GM12878 (cell line): ENCODE measurements at regions not wholly inside any gene's neighbourhood (a gene's known extent, or its start where the extent isn't known, plus 50 kb on each side); places are given as distances from the start of the nearest gene placed in this dataset.
A peak's percentile ranks its signal among the peaks of the same experiment; 100 is the strongest.

Experiments used
- ATAC-seq: fragments of 200-7000 bp; cut with Tn5 transposase; 3 replicates; pipeline ENCODE4 v1.9.1; 2020; ENCODE audit warnings: mild to moderate bottlenecking, moderate library complexity
- BruUV-seq: library from RNA; stranded (reverse); fragments of 400-500 nt; replicated peaks from 2 replicates; lab custom pipeline; 2021; lab: Mats Ljungman, UMichigan
- CTCF ChIA-PET: fragments of 300-600 bp; sonication (Branson Sonifier 250); formaldehyde crosslinking; extraction: SDS; loops from one replicate; lab custom pipeline; 2021; ENCODE audit warnings: inconsistent platforms; lab: Yijun Ruan, JAX
- POLR2A ChIA-PET: fragments of 350-600 bp; formaldehyde crosslinking; extraction: SDS; loops from one replicate; lab custom pipeline; 2021; ENCODE audit warnings: inconsistent platforms; lab: Charles Lee
- RAD21 ChIA-PET: fragments of 300-600 bp; sonication (Branson Sonifier 250); formaldehyde crosslinking; loops from one replicate; lab custom pipeline; 2023; ENCODE audit warnings: antibody characterized with exemption; ENCODE audit not compliant: unreplicated experiment; lab: Charles Lee
- SMC1A ChIA-PET: fragments of 300-600 bp; sonication (Branson Sonifier 250); formaldehyde crosslinking; loops from one replicate; lab custom pipeline; 2023; ENCODE audit not compliant: unreplicated experiment, uncharacterized antibody; lab: Charles Lee
- DNase-seq: peaks from one replicate; pipeline ENCODE4 v3.0.0-alpha.2; 2011; ENCODE audit warnings: low read depth, low spot score
- FAIRE-seq: peaks from 3 replicates; lab custom pipeline; 2011; peaks lifted over from hg19 to GRCh38; lab: Jason Lieb, UNC
- H2AFZ ChIP-seq: 2 replicates; pipeline ENCODE4 v1.6.0; 2011; ENCODE audit warnings: low read depth, low read length, control low read depth; ENCODE audit not compliant: control insufficient read depth
- H3K27ac ChIP-seq: 2 replicates; pipeline ENCODE4 v1.5.1; 2011; ENCODE audit warnings: control low read depth; ENCODE audit not compliant: control insufficient read depth, insufficient read depth
- H3K27me3 ChIP-seq, 2 experiments: replicated peaks in 1 of 2; 2 replicates each; pipeline versions ENCODE4 v1.6.0 to v1.6.1; 2011; ENCODE audit warnings: low read length in 1 of 2; ENCODE audit not compliant: control insufficient read depth in 2 of 2, insufficient read depth in 2 of 2
- H3K36me3 ChIP-seq, 2 experiments: 2 replicates each; pipeline ENCODE4 v1.5.1; 2011; ENCODE audit warnings: low read length in 1 of 2; ENCODE audit not compliant: control insufficient read depth in 2 of 2, insufficient read depth in 2 of 2
- H3K4me1 ChIP-seq: 2 replicates; pipeline ENCODE4 v1.6.1; 2011; ENCODE audit warnings: mild to moderate bottlenecking, low read length, moderate library complexity, mixed read lengths; ENCODE audit not compliant: control insufficient read depth, insufficient read depth
- H3K4me2 ChIP-seq: 2 replicates; pipeline ENCODE4 v1.6.0; 2011; ENCODE audit warnings: control low read depth; ENCODE audit not compliant: control insufficient read depth, insufficient read depth
- H3K4me3 ChIP-seq: fragments of 200-600 bp; sonication (generic); 2 replicates; pipeline ENCODE4 v1.5.1; 2016
- H3K79me2 ChIP-seq: 2 replicates; pipeline ENCODE4 v1.6.0; 2011; ENCODE audit warnings: low read length; ENCODE audit not compliant: control insufficient read depth, insufficient read depth
- H3K9ac ChIP-seq: 2 replicates; pipeline ENCODE4 v1.8.0; 2011; ENCODE audit warnings: low read length, control low read depth, mixed read lengths; ENCODE audit not compliant: control insufficient read depth, insufficient read depth
- H3K9me3 ChIP-seq: replicated peaks from 3 replicates; pipeline ENCODE4 v1.5.1; 2011; ENCODE audit warnings: mild to moderate bottlenecking, low read length; ENCODE audit not compliant: control insufficient read depth, insufficient read depth
- H4K20me1 ChIP-seq: 2 replicates; pipeline ENCODE4 v1.6.0; 2011; ENCODE audit not compliant: control insufficient read depth, insufficient read depth
- ATF3 ChIP-seq: IDR thresholded peaks from 2 replicates; pipeline ENCODE4 v1.6.1; 2011; ENCODE audit warnings: low read depth, mild to moderate bottlenecking, low read length, moderate library complexity, borderline replicate concordance; ENCODE audit errors: extremely low read depth
- KAT2A ChIP-seq: conservative IDR thresholded peaks from 2 replicates; pipeline ENCODE4 v1.6.1; 2011; ENCODE audit warnings: low read depth, low read length; ENCODE audit not compliant: control insufficient read depth
- RAD21 ChIP-seq: IDR thresholded peaks from 2 replicates; pipeline ENCODE4 v1.6.1; 2011; ENCODE audit warnings: mild to moderate bottlenecking, low read depth, low read length, moderate library complexity; ENCODE audit not compliant: insufficient read depth
- ZSCAN29 ChIP-seq: fragments of 450-650 bp; IDR thresholded peaks from 2 replicates; pipeline ENCODE4 v1.6.1; 2017; ENCODE audit warnings: mild to moderate bottlenecking, moderate library complexity
- WGBS: methylation state at CpG from one replicate; pipeline ENCODE4 v1.1.6; 2016; ENCODE audit warnings: low lambda C conversion rate; ENCODE audit not compliant: insufficient replicate concordance, insufficient coverage; ENCODE audit errors: missing lambda C conversion rate; 5-methylcytosine and 5-hydroxymethylcytosine counted together
- in situ Hi-C: fragments of 300-500 bp; cut with MboI; formaldehyde crosslinking; loops from 9 replicates; pipeline ENCODE4 v1.14.3; 2018; ENCODE audit warnings: mixed read lengths
- intact Hi-C: fragments of 100-400 bp; cut with micrococcal nuclease; formaldehyde crosslinking; loops from one replicate; pipeline ENCODE4 v1.14.2; 2022; ENCODE audit not compliant: unreplicated experiment

DNA sequence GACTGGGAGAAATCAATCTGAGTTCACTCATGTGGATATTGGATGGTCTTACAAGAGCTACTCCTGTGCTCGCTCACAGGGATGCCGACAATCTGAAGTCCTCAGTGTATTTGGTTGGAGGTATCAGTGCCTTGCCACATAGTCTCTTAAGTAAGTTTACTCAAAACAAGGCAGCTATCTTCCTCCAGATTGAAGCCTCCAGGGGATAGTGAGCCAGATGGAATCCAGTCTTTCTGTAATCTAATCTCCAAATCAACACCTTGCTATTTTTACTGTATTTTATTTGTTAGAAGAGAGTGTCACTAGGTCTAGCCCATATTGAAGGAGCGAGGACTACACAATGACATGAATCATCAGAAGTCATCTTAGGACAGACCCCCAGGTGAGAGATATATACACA is 456.6 kb upstream of the POT1 start:
- no peaks in the 10 kb centered on the region for H3K36me3 ChIP-seq
- intact Hi-C loops (no loop called here), in situ Hi-C loops (no loop called here)
- ChIA-PET POLR2A (no interaction called here), SMC1A (no interaction called here), CTCF (no interaction called here), RAD21 (no interaction called here)
- ATAC-seq, result no peak
- no peak for DNase-seq
- H2AFZ ChIP-seq, result no peak overlapping the region
- H4K20me1 ChIP-seq, result no peaks in the 10 kb centered on the region
- FAIRE-seq, result no peak
- no peak overlapping the region for H3K27ac ChIP-seq
- no peaks in the 10 kb centered on the region for H3K79me2 ChIP-seq
- H3K4me2 ChIP-seq, result no peak overlapping the region
- no peak overlapping the region for H3K4me3 ChIP-seq
- H3K9me3 ChIP-seq, result no peaks in the 10 kb centered on the region
- WGBS, result 17% methylated on average over 3 of the region's 3 CpGs
- no peaks in the 10 kb centered on the region for H3K27me3 ChIP-seq
- no peak for TF ChIP-seq KAT2A
- no peaks in the 10 kb centered on the region for H3K4me1 ChIP-seq
- no TSS peak for BruUV-seq
- H3K9ac ChIP-seq, result no peak overlapping the region

DNA sequence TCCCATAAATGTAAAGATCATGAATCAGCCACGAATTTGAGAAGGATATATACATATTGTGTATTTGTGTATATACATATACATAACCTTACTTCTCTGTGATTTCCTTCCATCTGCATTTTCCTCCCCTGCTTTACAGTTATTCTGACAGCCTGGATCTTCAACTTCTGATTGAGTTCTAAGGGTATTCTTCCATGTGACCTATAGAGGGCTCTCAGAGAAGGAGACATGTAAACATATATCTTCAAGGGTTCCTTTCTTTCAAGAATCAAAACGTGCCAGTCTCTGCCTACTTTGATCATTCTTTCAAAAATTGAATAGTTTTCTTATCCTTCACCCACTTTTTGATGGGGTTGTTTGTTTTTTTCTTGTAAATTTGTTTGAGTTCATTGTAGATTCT is 453.7 kb upstream of the POT1 start:
- FAIRE-seq, result no peak
- POLR2A ChIA-PET, result no interaction called here
- Histone ChIP-seq H3K27me3 (no peaks in the 10 kb centered on the region), H3K9me3 (no peaks in the 10 kb centered on the region), H3K27ac (no peak overlapping the region)
- 0% methylated on average over 2 of the region's 2 CpGs for WGBS
- intact Hi-C loops, result no loop called here
- TF ChIP-seq ATF3 (no peak), RAD21 (peak; percentile 41), ZSCAN29 (no peak)
- TF ChIP-seq, all 136 proteins: peak for 1
- H3K4me1 ChIP-seq, result no peaks in the 10 kb centered on the region
- ChIA-PET RAD21 (no interaction called here), SMC1A (interaction anchor here (0.7 kb wide), 1 partner anchor 114 kb away, joined by 3 read pairs; no protein-coding TSS in a partner anchor), CTCF (no interaction called here)
- DNase-seq, result no peak
- H3K36me3 ChIP-seq, result no peaks in the 10 kb centered on the region
- no peak overlapping the region for H3K4me3 ChIP-seq
- H4K20me1 ChIP-seq, result no peaks in the 10 kb centered on the region
- no peak overlapping the region for H3K4me2 ChIP-seq
- no peak overlapping the region for H2AFZ ChIP-seq
- no peaks in the 10 kb centered on the region for H3K79me2 ChIP-seq
- no peak for ATAC-seq
- in situ Hi-C loops, result no loop called here
- no TSS peak for BruUV-seq
- H3K9ac ChIP-seq, result no peak overlapping the region
